IPS-18c (cell line): ENCODE measurements at regions not wholly inside any gene's neighbourhood (a gene's known extent, or its start where the extent isn't known, plus 50 kb on each side); places are given as distances from the start of the nearest gene placed in this dataset.

ENCODE experiments used
- H3K4me3 ChIP-seq: 2 replicates; pipeline ENCODE4 v1.7.0; 2013; ENCODE audit warnings: low read depth, mild to moderate bottlenecking, low read length, moderate library complexity; ENCODE audit not compliant: insufficient read depth
- H3K9me3 ChIP-seq: one replicate; pipeline ENCODE4 v1.6.1; 2013; ENCODE audit warnings: mild to moderate bottlenecking, low read length, moderate library complexity; ENCODE audit not compliant: control insufficient read depth, insufficient read depth

DNA sequence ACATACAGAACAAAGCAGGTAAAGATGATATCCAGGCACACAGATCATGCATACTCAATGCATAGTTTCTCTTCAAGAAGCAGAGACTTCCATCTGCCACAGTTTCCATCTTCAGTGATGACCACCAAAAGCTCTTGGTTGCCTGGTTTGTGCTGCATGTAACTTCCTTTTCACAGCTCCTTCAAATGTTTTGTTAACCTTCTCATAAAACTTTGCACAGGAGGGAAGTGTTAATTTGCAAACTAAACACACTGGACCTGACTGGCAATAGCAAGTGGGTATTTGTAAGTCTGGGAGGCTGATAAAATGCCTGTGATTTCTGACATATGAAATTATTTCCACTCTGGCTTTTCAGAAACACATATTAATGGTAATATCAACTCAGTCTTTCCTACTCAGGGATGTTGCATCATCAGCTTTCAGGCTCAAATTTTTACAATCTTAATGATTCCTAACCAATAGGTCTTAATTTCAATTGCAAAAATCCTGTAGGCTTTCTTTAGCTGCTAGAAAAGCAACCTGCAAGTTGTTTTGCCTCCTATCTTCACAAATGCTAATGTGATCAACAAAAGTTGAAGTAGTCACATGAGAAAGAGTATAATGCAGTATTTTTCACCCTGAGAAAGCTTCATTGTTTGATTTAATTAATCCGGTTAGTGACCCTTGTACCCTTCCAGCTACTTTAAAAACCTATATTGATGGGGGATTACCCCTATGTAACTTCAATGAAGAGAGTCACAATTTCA is 575.6 kb downstream of the DIAPH3 start:
- no peak overlapping the region for H3K4me3 ChIP-seq
- no peaks in the 10 kb centered on the region for H3K9me3 ChIP-seq

DNA sequence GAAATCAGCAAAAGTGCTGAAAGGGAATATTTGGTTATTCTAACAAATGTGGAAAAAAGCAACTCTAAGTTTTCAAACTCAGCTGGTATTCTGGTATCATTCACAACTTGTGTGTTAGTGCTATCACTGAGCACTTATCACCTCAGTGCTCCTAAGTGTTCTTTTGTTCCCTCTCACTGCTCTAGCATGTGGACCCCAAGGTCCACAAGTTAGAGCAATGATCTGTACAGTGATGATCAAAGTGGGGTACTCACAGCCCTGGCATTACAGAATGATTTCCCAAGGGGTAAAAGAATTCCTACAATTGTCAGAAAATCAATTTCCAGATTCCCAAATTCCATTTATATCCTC is 575.0 kb downstream of the DIAPH3 start:
- Histone ChIP-seq H3K4me3 (no peak overlapping the region), H3K9me3 (no peaks in the 10 kb centered on the region)

DNA sequence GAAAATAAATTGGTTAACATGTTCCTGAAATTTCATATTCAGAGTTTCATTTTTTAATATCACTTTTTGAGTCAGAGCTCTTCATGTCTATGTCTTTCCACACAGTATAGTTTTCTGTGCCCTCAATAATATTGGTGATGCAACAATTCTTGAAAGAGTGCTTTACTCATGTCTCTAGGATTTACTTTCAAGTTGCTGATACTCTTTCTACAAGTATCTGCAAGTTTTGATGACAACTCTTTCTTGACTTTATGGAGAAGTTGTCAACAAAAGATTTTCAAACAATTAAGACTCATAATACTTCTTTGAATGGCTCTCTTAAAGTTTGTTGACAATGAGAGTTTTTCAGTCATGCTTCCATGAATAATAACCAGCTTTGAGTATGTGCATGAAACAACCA is 561.7 kb downstream of the DIAPH3 start:
- H3K4me3 ChIP-seq: no peak overlapping the region
- H3K9me3 ChIP-seq: no peaks in the 10 kb centered on the region

DNA sequence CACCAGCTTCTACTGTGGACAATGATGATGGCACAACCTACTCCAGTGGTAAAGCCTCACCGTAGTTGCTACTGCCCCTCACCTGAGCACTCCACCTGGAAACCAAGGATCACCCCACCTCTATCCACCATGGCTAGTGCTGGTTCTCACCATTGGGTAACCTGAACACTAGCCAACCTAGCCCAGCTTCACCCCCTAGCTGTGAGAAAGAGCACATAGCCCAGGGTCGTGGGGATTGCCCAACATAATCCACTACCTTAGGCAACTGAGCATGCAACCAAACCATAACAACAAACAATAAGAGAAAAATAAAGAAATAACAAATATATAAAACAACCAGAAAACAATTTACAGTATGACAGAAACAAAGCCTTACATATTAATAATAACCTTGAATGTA is 560.1 kb downstream of the DIAPH3 start:
- H3K9me3 ChIP-seq: no peaks in the 10 kb centered on the region
- no peak overlapping the region for H3K4me3 ChIP-seq

DNA sequence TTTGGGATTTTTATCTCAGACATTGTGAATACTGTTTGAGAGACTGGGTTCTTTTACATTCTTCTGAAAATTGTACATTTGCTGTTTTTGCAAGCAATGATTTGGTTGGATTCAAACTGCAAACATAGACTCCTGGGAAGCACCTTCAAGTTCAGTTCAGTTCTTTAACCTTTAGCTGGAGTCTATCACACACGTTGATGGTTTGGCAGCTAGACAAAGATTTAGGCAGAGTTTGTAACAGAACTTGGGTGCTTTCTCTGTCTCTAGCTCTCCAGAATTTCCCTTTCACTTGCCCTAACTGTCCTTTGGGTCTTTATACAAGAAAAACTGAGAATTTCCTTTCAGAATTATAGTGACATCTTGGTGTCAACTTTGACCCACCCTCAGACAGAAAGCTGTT is 556.6 kb downstream of the DIAPH3 start:
- H3K4me3 ChIP-seq: no peak overlapping the region
- H3K9me3 ChIP-seq: no peaks in the 10 kb centered on the region

DNA sequence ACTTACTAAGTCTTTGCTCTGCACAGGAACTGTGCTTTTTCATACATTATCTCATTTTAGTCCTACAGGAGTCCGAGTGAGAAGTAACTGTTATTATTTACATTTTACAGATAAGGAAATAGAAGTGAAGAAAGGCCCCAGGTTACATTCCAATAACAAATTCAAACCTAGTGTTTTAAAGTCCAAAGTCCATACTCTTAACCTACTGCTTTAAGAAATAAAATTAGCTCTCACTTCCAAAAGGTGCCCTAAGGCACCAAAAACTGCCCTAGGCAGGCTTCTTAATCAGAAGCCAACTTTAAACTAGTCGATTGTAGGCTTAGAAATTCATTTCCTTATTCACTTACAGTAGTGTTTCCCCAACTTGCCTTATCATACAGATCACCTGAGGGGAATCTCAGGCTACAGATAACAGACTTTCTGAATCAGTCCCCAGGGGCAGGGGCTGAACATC is 555.9 kb downstream of the DIAPH3 start:
- Histone ChIP-seq H3K4me3 (no peak overlapping the region), H3K9me3 (no peaks in the 10 kb centered on the region)

DNA sequence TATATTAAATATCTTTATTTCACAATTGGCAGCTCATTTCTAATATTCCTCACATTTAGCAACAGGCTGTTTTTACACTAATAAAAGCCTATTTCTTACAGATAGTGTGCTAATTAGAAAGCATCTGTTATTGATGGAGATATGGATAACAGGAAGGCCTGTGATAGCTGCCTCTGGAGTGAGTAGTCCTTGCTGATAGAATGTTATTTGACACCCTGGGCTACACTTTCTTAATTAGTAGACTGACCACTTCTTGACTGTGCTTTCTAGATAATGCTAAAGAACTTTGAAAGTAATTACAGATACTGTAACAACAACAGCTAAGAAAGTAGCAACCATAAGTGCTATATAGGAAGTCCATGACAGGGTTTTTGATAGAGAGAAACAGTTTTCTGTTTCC is 554.3 kb downstream of the DIAPH3 start:
- no peaks in the 10 kb centered on the region for H3K9me3 ChIP-seq
- H3K4me3 ChIP-seq: no peak overlapping the region
